GM21447 (cell line): ENCODE measurements at regions not wholly inside any gene's neighbourhood (a gene's known extent, or its start where the extent isn't known, plus 50 kb on each side); places are given as distances from the start of the nearest gene placed in this dataset.

Experiments
- ATAC-seq: cut with Tn5 transposase; IDR thresholded peaks from one replicate; pipeline ENCODE4 v1.9.1; 2021; ENCODE audit not compliant: unreplicated experiment

GRCh38 chr20:56799187-56799586 lies 170.1 kb downstream of the TFAP2C start:
- ATAC-seq: no peak

- no peak for ATAC-seq
These were observed 171.0 kb downstream of the TFAP2C start for GRCh38 chr20:56800088-56800487.

GRCh38 chr20:56801971-56802755 lies 173.1 kb downstream of the TFAP2C start:
- ATAC-seq: no peak

GRCh38 chr20:56802805-56803204 lies 173.7 kb downstream of the TFAP2C start:
- no peak for ATAC-seq

- ATAC-seq: no peak
These were observed 176.2 kb downstream of the TFAP2C start for GRCh38 chr20:56805313-56805712.

GRCh38 chr20:56805966-56806365 lies 176.9 kb downstream of the TFAP2C start:
- no peak for ATAC-seq

- no peak for ATAC-seq
These were observed 177.9 kb downstream of the TFAP2C start for GRCh38 chr20:56806952-56807517.

- no peak for ATAC-seq
These were observed 179.1 kb downstream of the TFAP2C start for GRCh38 chr20:56808117-56808725.

- no peak for ATAC-seq
These were observed 179.6 kb downstream of the TFAP2C start for GRCh38 chr20:56808732-56809131.

GRCh38 chr20:56809668-56810067 lies 180.6 kb downstream of the TFAP2C start:
- ATAC-seq: no peak

- ATAC-seq: no peak
These were observed 181.0 kb downstream of the TFAP2C start for GRCh38 chr20:56810141-56810540.

- no peak for ATAC-seq
These were observed 186.7 kb downstream of the TFAP2C start for GRCh38 chr20:56815796-56816195.

- ATAC-seq: no peak
These were observed 187.2 kb downstream of the TFAP2C start for GRCh38 chr20:56816349-56816748.

- ATAC-seq: no peak
These were observed 188.9 kb downstream of the TFAP2C start for GRCh38 chr20:56817780-56818675.

- ATAC-seq: no peak
These were observed 191.9 kb downstream of the TFAP2C start for GRCh38 chr20:56820984-56821383.

- no peak for ATAC-seq
These were observed 197.2 kb downstream of the TFAP2C start for GRCh38 chr20:56826306-56826704.

- ATAC-seq: no peak
These were observed 197.9 kb downstream of the TFAP2C start for GRCh38 chr20:56826705-56827665.

- no peak for ATAC-seq
These were observed 198.7 kb downstream of the TFAP2C start for GRCh38 chr20:56827763-56828162.

- no peak for ATAC-seq
These were observed 199.3 kb downstream of the TFAP2C start for GRCh38 chr20:56828402-56828801.

- ATAC-seq: no peak
These were observed 200.8 kb downstream of the TFAP2C start for GRCh38 chr20:56829788-56830385.
